Mucosa of rectum (tissue), 2 donors: ENCODE measurements at regions not wholly inside any gene's neighbourhood (a gene's known extent, or its start where the extent isn't known, plus 50 kb on each side); places are given as distances from the start of the nearest gene placed in this dataset.

Source experiments
- H3K27ac ChIP-seq, 2 donors: one replicate each; pipeline ENCODE4 v1.7.0; 2013; ENCODE audit warnings: inconsistent platforms in 2 of 2, low read depth in 2 of 2, low read length in 2 of 2
- H3K27me3 ChIP-seq, 2 donors: one replicate each; pipeline ENCODE4 v1.7.0; 2013; ENCODE audit warnings: low read length in 2 of 2; ENCODE audit not compliant: control insufficient read depth in 2 of 2, insufficient read depth in 2 of 2
- H3K36me3 ChIP-seq, 2 donors: one replicate each; pipeline ENCODE4 v1.7.0; 2013; ENCODE audit warnings: low read length in 2 of 2; ENCODE audit not compliant: control insufficient read depth in 2 of 2, insufficient read depth in 2 of 2
- H3K4me1 ChIP-seq, 2 donors: one replicate each; pipeline ENCODE4 v1.7.0; 2013; ENCODE audit warnings: low read length in 2 of 2, mild to moderate bottlenecking in 1 of 2; ENCODE audit not compliant: control insufficient read depth in 2 of 2, insufficient read depth in 2 of 2
- H3K4me3 ChIP-seq, 2 donors: one replicate each; pipeline ENCODE4 v1.7.0; 2013; ENCODE audit warnings: low read length in 2 of 2
- H3K9ac ChIP-seq, 2 donors: one replicate each; pipeline ENCODE4 v1.7.0; 2013; ENCODE audit warnings: low read length in 2 of 2, low read depth in 1 of 2, mild to moderate bottlenecking in 1 of 2
- H3K9me3 ChIP-seq, 2 donors: one replicate each; pipeline ENCODE4 v1.7.0; 2013; ENCODE audit warnings: low read length in 2 of 2; ENCODE audit not compliant: control insufficient read depth in 2 of 2
- donor health status: healthy.
- donor health status: Normal muscosa, but diverticular disease.

GRCh38 chr22:19590696-19591095, 66.5 kb upstream of the CLDN5 start:
- H3K27me3 ChIP-seq, result peaks cover 0 to 4% of the 10 kb centered on the region in 2 donors
- no peaks in the 10 kb centered on the region for H3K4me1 ChIP-seq
- no peak overlapping the region for H3K27ac ChIP-seq
- no peak overlapping the region for H3K4me3 ChIP-seq
- H3K9me3 ChIP-seq, result no peaks in the 10 kb centered on the region
- H3K36me3 ChIP-seq, result no peaks in the 10 kb centered on the region
- no peak overlapping the region for H3K9ac ChIP-seq

- Histone ChIP-seq H3K9me3 (no peaks in the 10 kb centered on the region), H3K4me1 (no peaks in the 10 kb centered on the region), H3K27ac (no peak overlapping the region), H3K27me3 (peaks cover 0 to 4% of the 10 kb centered on the region in 2 donors), H3K36me3 (no peaks in the 10 kb centered on the region), H3K9ac (no peak overlapping the region), H3K4me3 (no peak overlapping the region)
These were observed 67.4 kb upstream of the CLDN5 start for GRCh38 chr22:19591568-19591967.

DNA sequence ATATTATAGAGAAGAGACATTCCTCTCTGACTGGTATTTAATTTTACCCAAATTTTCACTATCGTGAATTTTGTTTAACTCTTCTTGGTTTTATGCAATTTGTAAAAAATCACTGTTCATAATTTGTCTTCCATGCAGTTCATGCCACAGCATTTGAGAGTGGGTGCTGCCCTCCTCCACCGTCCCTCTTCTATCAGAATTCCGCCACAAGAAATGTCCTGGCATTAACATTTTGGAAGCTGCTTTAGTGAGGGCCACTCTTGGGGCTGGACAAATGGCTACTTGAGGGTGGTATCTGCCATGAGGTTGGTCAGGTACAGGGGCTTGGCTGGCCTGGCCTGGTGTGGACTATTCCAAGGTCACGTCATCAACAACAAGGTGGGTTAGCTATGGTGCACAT, 68.3 kb upstream of the CLDN5 start:
- Histone ChIP-seq H3K36me3 (no peaks in the 10 kb centered on the region), H3K27ac (no peak overlapping the region)

DNA sequence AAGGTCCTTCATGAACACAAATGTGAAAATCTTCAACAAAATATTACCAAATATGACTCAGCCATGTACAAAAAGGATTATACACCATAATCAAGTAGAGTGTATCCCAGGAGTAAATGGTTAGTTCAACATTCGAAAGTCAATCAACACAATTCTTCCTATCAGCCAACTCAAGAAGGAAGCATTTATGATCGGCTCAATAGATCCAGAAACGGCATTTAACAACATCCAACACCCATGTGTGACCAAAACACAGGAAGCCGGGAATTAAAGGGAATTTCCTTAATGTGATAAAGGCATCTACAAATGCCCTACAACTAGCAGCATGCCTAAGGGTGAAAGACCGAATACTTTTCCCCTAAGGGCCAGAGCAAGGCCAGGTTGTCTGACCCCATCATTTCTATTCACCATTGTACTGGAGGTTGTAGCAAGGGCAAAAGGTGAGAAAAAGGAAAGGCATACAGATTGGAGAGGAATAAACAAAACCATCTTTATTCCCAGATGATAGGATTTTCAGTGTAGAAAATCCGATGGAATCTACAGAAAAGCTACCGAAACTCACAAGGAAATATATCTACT, 69.9 kb upstream of the CLDN5 start:
- Histone ChIP-seq H3K27me3 (no peaks in the 10 kb centered on the region), H3K4me3 (no peak overlapping the region), H3K9me3 (no peaks in the 10 kb centered on the region), H3K36me3 (no peaks in the 10 kb centered on the region), H3K27ac (no peak overlapping the region), H3K4me1 (no peaks in the 10 kb centered on the region), H3K9ac (no peak overlapping the region)

More for the DNA sequence above, 68.3 kb upstream of the CLDN5 start:
- Histone ChIP-seq H3K4me3 (no peak overlapping the region), H3K27me3 (no peaks in the 10 kb centered on the region), H3K4me1 (no peaks in the 10 kb centered on the region), H3K9me3 (no peaks in the 10 kb centered on the region), H3K9ac (no peak overlapping the region)

GRCh38 chr22:19595532-19595931, 71.3 kb upstream of the CLDN5 start:
- no peak overlapping the region for H3K27ac ChIP-seq
- H3K4me1 ChIP-seq, result no peaks in the 10 kb centered on the region
- no peaks in the 10 kb centered on the region for H3K9me3 ChIP-seq
- H3K27me3 ChIP-seq, result no peaks in the 10 kb centered on the region
- no peak overlapping the region for H3K4me3 ChIP-seq
- no peak overlapping the region for H3K9ac ChIP-seq
- no peaks in the 10 kb centered on the region for H3K36me3 ChIP-seq

DNA sequence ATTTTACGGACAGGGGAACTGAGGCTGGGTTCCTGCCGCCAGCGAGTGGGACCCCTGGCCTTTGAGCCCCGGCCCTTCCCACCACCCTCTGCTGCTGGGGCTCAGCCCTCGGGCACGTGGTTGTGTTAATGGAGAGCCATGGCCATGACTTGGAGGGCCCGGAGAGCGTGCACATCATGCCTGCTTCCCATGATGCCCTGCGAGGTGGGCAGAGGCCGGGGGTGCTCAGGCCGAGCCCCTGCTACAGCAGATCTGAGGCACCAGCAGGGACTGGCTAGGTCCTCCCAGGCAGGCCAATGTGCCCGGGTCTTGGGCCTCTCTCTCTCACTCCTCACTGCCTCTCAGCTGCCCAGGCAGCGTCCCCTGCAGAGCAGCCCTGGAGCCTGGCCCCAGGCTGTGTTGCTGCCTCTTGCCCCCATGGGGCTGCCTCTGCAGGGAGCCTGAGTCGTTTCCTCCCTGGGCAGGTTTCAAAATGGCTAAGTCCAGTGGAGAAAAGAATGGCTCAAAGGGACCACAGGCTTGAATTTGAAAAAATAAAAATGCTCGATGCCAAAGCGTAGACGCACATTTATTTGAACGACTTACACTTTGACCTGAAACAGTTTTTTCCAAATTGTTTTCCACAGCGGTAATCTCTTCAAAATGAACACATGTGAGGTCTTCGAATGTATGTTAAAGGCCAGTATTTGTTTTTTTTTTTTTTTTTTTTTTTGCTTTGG, 72.6 kb upstream of the CLDN5 start:
- Histone ChIP-seq H3K27ac (peak overlapping the region in 1 of 2 donors; percentile 48), H3K4me3 (no peak overlapping the region), H3K36me3 (no peaks in the 10 kb centered on the region), H3K9ac (no peak overlapping the region), H3K4me1 (no peaks in the 10 kb centered on the region), H3K9me3 (no peaks in the 10 kb centered on the region), H3K27me3 (no peaks in the 10 kb centered on the region)

DNA sequence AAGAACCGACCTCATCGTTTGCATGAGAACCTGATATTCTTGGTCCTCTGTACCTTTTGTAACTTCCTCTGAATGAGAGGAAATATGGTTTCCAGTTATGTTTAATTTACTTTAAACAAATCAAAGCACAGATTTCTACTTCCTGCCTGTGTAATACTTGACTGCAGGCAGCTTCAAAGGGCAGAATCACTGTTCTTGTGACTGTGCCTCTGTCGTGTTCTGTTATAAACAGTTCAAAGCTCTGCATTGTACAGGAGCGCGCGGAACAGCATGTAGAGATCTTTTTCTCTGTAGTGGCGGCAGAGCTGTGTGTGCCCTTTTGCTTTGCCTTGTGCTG, 73.2 kb upstream of the CLDN5 start:
- Histone ChIP-seq H3K4me1 (no peaks in the 10 kb centered on the region), H3K4me3 (no peak overlapping the region), H3K27ac (no peak overlapping the region), H3K9me3 (no peaks in the 10 kb centered on the region), H3K36me3 (no peaks in the 10 kb centered on the region), H3K9ac (peak overlapping the region in 1 of 2 donors; percentile 19), H3K27me3 (no peaks in the 10 kb centered on the region)

DNA sequence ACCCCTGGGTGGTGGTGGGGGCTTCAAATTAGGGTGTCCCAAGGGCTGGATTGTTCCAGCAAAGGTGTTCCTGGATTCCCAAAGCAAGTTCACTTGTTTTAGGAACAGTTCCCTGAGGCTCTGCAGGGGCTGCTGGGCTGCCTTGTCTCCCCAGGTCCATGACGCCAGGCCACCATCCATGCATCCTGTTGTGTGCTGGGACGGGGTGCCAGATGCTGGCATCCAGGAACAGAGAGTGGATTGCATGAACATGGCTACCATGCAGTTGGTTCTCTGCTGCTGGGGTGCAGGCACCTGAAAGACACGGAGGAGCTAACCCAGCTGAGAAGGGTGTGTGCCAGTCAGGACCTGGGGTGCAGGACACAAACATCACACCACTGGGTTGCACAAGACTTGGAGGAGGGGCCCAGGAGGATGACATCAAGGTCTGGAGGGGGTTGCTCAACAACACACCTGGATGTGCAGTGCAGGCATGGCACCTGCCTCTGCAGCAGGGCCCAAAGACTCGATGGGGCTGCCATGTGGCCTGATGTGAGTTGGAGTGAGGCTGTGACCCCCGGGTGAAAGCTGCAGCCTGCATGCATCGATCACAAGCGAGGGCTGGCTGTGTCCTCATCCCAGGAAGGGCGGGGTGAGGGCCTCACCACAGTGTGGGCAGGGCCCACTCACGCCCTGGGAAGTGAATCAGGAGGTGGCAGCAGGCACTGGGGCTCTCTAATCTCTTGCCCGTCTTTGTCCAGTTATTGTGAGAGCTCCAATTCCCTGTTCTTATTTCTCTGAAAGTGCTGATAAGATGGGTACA, 74.0 kb upstream of the CLDN5 start:
- Histone ChIP-seq H3K27ac (peak overlapping the region; percentile 10 to 56), H3K36me3 (no peaks in the 10 kb centered on the region), H3K9ac (no peak overlapping the region), H3K9me3 (no peaks in the 10 kb centered on the region), H3K4me3 (no peak overlapping the region), H3K27me3 (no peaks in the 10 kb centered on the region), H3K4me1 (no peaks in the 10 kb centered on the region)

GRCh38 chr22:19599004-19599403, 74.8 kb upstream of the CLDN5 start:
- H3K4me1 ChIP-seq, result no peaks in the 10 kb centered on the region
- H3K9ac ChIP-seq, result no peak overlapping the region
- no peak overlapping the region for H3K4me3 ChIP-seq
- H3K9me3 ChIP-seq, result no peaks in the 10 kb centered on the region
- H3K36me3 ChIP-seq, result no peaks in the 10 kb centered on the region
- no peak overlapping the region for H3K27ac ChIP-seq
- no peaks in the 10 kb centered on the region for H3K27me3 ChIP-seq

- Histone ChIP-seq H3K36me3 (no peaks in the 10 kb centered on the region), H3K9ac (no peak overlapping the region), H3K27ac (no peak overlapping the region), H3K27me3 (peaks cover 0 to under 1% of the 10 kb centered on the region in 2 donors), H3K4me1 (no peaks in the 10 kb centered on the region), H3K4me3 (no peak overlapping the region), H3K9me3 (no peaks in the 10 kb centered on the region)
These were observed 75.5 kb upstream of the CLDN5 start for GRCh38 chr22:19599626-19600243.
